K562 (cell line): ENCODE measurements at regions not wholly inside any gene's neighbourhood (a gene's known extent, or its start where the extent isn't known, plus 50 kb on each side); places are given as distances from the start of the nearest gene placed in this dataset.

Source experiments
- CREB1 ChIP-seq, 2 experiments: sonication (generic) in 1 of 2; formaldehyde crosslinking in 1 of 2; IDR thresholded peaks; 2 replicates each; pipeline versions ENCODE4 v1.6.1 to v1.8.0; 2012 to 2022; ENCODE audit warnings: inconsistent platforms in 1 of 2, mild to moderate bottlenecking in 1 of 2, missing genetic modification reagents in 1 of 2, moderate library complexity in 1 of 2
- ELK1 ChIP-seq: sonication (generic); formaldehyde crosslinking; IDR thresholded peaks from 2 replicates; pipeline ENCODE4 v1.8.1; 2022; ENCODE audit warnings: missing genetic modification reagents
- NBN ChIP-seq: fragments of 450-650 bp; IDR thresholded peaks from 2 replicates; pipeline ENCODE4 v1.6.1; 2016; ENCODE audit warnings: low read depth, mild to moderate bottlenecking
- POLR2A ChIP-seq: fragments of 450-650 bp; conservative IDR thresholded peaks from 2 replicates; pipeline ENCODE4 v1.6.1; 2016
- REST ChIP-seq, 2 experiments: fragments of 450-650 bp; formaldehyde crosslinking in 1 of 2; IDR thresholded peaks; 2 replicates each; pipeline versions ENCODE4 v1.4.0 to v1.6.1; 2014 to 2020; ENCODE audit warnings: mild to moderate bottlenecking in 2 of 2, borderline replicate concordance in 1 of 2, low read depth in 1 of 2
- ZBTB43 ChIP-seq: sonication (generic); formaldehyde crosslinking; IDR thresholded peaks from 2 replicates; pipeline ENCODE4 v1.8.0; 2023; ENCODE audit warnings: mild to moderate bottlenecking, missing genetic modification reagents
- ZNF830 ChIP-seq: fragments of 250-450 bp; sonication (Bioruptor Pico); IDR thresholded peaks from 2 replicates; pipeline ENCODE4 v1.5.0; 2021; ENCODE audit warnings: mild to moderate bottlenecking

- TF ChIP-seq POLR2A (no peak), ELK1 (CRISPR knock-in tag) (no peak), REST (IDR thresholded peaks at IDR 0.05; ENCODE audit: borderline replicate concordance) (no peak), REST (CRISPR knock-in tag; IDR thresholded peaks at IDR 0.05; ENCODE audit: low read depth) (no peak), ZNF830 (CRISPR knock-in tag) (no peak), CREB1 (IDR thresholded peaks at IDR 0.05) (no peak), CREB1 (CRISPR knock-in tag; IDR thresholded peaks at IDR 0.05) (no peak), ZBTB43 (CRISPR knock-in tag) (no peak), NBN (no peak)
Observed at GRCh38 chr5:103480246-103480645, 82.3 kb downstream of the NUDT12 start.
